Astrocyte (in vitro differentiated cells and primary cell): ENCODE measurements at regions not wholly inside any gene's neighbourhood (a gene's known extent, or its start where the extent isn't known, plus 50 kb on each side); places are given as distances from the start of the nearest gene placed in this dataset.

ENCODE experiments used
- DNase-seq: peaks from one replicate; pipeline ENCODE4 v3.0.0-alpha.2; 2010; ENCODE audit warnings: low read depth
- FAIRE-seq: peaks from 2 replicates; lab custom pipeline; 2011; peaks lifted over from hg19 to GRCh38; lab: Jason Lieb, UNC
- H2AFZ ChIP-seq: 2 replicates; pipeline ENCODE4 v1.6.0; 2012; ENCODE audit warnings: low read depth, low read length, inconsistent platforms
- H3K27ac ChIP-seq: 2 replicates; pipeline ENCODE4 v1.5.1; 2011; ENCODE audit warnings: low read depth, low read length, inconsistent platforms
- H3K27me3 ChIP-seq: 2 replicates; pipeline ENCODE4 v1.6.0; 2011; ENCODE audit warnings: low read length, inconsistent platforms; ENCODE audit not compliant: insufficient read depth
- H3K36me3 ChIP-seq: 2 replicates; pipeline ENCODE4 v1.5.1; 2011; ENCODE audit warnings: low read length, inconsistent platforms; ENCODE audit not compliant: insufficient read depth
- H3K4me1 ChIP-seq: 2 replicates; pipeline ENCODE4 v1.5.1; 2011; ENCODE audit warnings: low read length, inconsistent platforms; ENCODE audit not compliant: insufficient read depth
- H3K4me2 ChIP-seq: 2 replicates; pipeline ENCODE4 v1.6.0; 2012; ENCODE audit warnings: low read length, inconsistent platforms
- H3K4me3 ChIP-seq: 2 replicates; pipeline ENCODE4 v1.5.1; 2011; ENCODE audit warnings: low read depth, mild to moderate bottlenecking, low read length, inconsistent platforms; ENCODE audit not compliant: insufficient read depth
- H3K79me2 ChIP-seq: 2 replicates; pipeline ENCODE4 v1.6.0; 2012; ENCODE audit warnings: mild to moderate bottlenecking, low read length, inconsistent platforms; ENCODE audit not compliant: insufficient read depth
- H3K9ac ChIP-seq: 2 replicates; pipeline ENCODE4 v1.6.0; 2012; ENCODE audit warnings: mild to moderate bottlenecking, low read length, inconsistent platforms
- H3K9me3 ChIP-seq: 2 replicates; pipeline ENCODE4 v1.5.1; 2012; ENCODE audit warnings: low read depth, mild to moderate bottlenecking, low read length, inconsistent platforms; ENCODE audit not compliant: insufficient read depth
- H4K20me1 ChIP-seq: 2 replicates; pipeline ENCODE4 v1.6.0; 2012; ENCODE audit warnings: low read length, inconsistent platforms; ENCODE audit not compliant: insufficient read depth
- H3K27ac Mint-ChIP-seq: one replicate; pipeline ENCODE4 v1.8.0; 2021; ENCODE audit warnings: mild to moderate bottlenecking, mixed read lengths; ENCODE audit not compliant: unreplicated experiment
- H3K27me3 Mint-ChIP-seq: one replicate; pipeline ENCODE4 v1.8.0; 2021; ENCODE audit warnings: low read depth, mixed read lengths; ENCODE audit not compliant: unreplicated experiment
- H3K36me3 Mint-ChIP-seq: one replicate; pipeline ENCODE4 v1.8.0; 2021; ENCODE audit warnings: low read depth, mixed read lengths; ENCODE audit not compliant: unreplicated experiment
- H3K4me1 Mint-ChIP-seq: one replicate; pipeline ENCODE4 v1.8.0; 2021; ENCODE audit warnings: low read depth, mixed read lengths; ENCODE audit not compliant: unreplicated experiment
- H3K4me3 Mint-ChIP-seq: one replicate; pipeline ENCODE4 v1.8.0; 2021; ENCODE audit warnings: mild to moderate bottlenecking, moderate library complexity, mixed read lengths; ENCODE audit not compliant: unreplicated experiment
- H3K9me3 Mint-ChIP-seq: one replicate; pipeline ENCODE4 v1.8.0; 2021; ENCODE audit warnings: mild to moderate bottlenecking, mixed read lengths; ENCODE audit not compliant: unreplicated experiment
- EZH2 ChIP-seq: IDR thresholded peaks from 2 replicates; pipeline ENCODE4 v1.6.1; 2012; ENCODE audit warnings: mild to moderate bottlenecking, low read length, inconsistent platforms; ENCODE audit not compliant: insufficient read depth
- TF ChIP-seq, protein P1 (sequence below): IDR thresholded peaks from 2 replicates; pipeline ENCODE4 v1.5.1; 2011; ENCODE audit warnings: low read depth, mild to moderate bottlenecking, inconsistent platforms, low read length, moderate library complexity; ENCODE audit not compliant: insufficient read depth

DNA sequence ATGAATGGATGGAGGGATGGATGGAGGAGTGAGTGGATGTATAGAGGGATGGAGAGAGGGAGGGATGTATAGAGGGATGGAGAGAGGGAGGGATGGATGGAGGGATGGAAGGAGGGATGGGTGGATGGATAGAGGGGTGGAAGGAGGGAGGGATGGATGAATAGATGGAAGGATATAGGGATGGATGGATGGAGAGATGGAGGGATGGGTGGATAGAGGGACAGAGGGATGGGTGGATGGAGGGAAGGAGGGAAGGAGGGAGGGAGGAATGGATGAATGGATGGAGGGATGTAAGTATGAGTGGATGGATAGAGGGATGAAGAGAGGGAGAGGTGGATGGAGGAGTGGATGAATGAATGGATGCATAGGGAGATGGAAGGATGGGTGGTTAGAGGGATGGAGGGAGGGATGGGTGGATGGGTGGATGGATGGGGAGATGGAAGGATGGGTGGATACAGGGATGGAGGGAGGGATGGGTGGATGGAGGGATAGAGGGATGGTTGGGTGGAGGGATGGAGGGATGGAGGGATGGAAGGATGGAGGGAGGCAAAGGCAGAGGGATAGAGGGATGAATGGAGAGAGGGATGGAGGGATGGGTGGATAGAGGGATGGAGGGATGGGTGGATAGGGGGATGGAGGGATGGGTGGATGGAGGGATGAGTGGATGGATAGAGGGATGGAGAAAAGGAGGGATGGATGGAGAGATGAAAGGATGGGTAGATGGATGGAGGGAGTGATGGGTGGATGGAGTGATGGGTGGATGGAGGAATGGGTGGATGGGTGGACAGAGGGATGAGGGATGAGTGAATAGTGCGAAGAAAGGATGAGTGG lies 313.8 kb downstream of the UACA start:
- TF ChIP-seq, protein P1, sequence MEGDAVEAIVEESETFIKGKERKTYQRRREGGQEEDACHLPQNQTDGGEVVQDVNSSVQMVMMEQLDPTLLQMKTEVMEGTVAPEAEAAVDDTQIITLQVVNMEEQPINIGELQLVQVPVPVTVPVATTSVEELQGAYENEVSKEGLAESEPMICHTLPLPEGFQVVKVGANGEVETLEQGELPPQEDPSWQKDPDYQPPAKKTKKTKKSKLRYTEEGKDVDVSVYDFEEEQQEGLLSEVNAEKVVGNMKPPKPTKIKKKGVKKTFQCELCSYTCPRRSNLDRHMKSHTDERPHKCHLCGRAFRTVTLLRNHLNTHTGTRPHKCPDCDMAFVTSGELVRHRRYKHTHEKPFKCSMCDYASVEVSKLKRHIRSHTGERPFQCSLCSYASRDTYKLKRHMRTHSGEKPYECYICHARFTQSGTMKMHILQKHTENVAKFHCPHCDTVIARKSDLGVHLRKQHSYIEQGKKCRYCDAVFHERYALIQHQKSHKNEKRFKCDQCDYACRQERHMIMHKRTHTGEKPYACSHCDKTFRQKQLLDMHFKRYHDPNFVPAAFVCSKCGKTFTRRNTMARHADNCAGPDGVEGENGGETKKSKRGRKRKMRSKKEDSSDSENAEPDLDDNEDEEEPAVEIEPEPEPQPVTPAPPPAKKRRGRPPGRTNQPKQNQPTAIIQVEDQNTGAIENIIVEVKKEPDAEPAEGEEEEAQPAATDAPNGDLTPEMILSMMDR: no peak
- TF ChIP-seq EZH2: no peak
- no peak overlapping the region for H2AFZ ChIP-seq
- DNase-seq (no peak), FAIRE-seq (no peak)
- no peak overlapping the region for H3K27ac ChIP-seq
- H3K79me2 ChIP-seq: no peaks in the 10 kb centered on the region
- Mint-ChIP-seq H3K27ac (no peak overlapping the region), H3K36me3 (no peaks in the 10 kb centered on the region), H3K27me3 (peaks cover 72% of the 10 kb centered on the region), H3K4me1 (peaks cover 3% of the 10 kb centered on the region), H3K4me3 (no peak overlapping the region), H3K9me3 (peaks cover 6% of the 10 kb centered on the region)
- H3K27me3 ChIP-seq: peaks cover 40% of the 10 kb centered on the region
- no peaks in the 10 kb centered on the region for H3K9me3 ChIP-seq
- no peak overlapping the region for H3K4me3 ChIP-seq
- no peak overlapping the region for H3K9ac ChIP-seq
- H3K4me2 ChIP-seq: no peak overlapping the region
- H4K20me1 ChIP-seq: no peaks in the 10 kb centered on the region
- no peaks in the 10 kb centered on the region for H3K36me3 ChIP-seq
- H3K4me1 ChIP-seq: peaks cover 4% of the 10 kb centered on the region

DNA sequence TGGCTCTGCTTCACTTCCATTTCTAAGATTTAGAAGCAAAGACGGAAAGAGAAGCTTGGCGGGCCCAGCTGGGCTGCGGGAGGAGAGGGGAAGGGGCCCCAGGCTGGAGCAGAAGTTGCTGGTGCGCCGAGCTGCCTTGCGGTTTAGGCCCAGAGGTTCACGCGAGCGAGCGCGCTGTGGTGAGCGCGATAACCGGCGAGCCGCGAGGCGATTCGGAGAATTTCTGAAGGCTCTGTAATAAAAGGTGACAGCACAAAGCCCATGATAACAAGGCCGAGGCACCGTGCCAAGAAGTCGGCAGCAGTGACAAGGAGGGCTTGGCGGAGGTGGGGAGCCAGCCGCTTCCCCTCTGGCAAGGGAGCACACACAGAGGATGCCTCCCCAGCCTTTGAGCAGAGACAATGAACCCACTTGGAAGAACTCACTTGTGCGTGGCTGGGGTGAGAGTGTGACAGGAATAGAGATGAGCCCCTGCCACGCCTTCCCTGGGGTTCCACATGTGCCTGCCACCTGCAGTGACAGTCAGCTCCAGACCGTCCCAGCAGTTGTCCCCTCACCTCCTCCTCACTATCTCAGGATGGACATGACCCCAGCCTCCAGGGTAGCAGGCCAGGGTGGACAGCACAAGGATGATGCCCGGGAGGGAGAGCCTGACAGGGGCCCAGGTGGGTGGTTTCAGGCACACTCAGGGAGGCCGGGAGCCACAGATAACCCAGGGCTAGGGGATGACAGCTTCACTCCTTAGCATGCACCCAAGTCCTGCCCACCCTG lies 315.2 kb downstream of the UACA start:
- peak; percentile 8 for DNase-seq
- H3K27me3 ChIP-seq: peaks cover 54% of the 10 kb centered on the region
- no peaks in the 10 kb centered on the region for H3K9me3 ChIP-seq
- H3K27ac ChIP-seq: no peak overlapping the region
- H3K4me3 ChIP-seq: no peak overlapping the region
- no peak overlapping the region for H3K27ac Mint-ChIP-seq
- H3K9me3 Mint-ChIP-seq: peaks cover 6% of the 10 kb centered on the region
- H3K4me1 ChIP-seq: peaks cover 4% of the 10 kb centered on the region
- no peaks in the 10 kb centered on the region for H4K20me1 ChIP-seq
- TF ChIP-seq EZH2: no peak
- TF ChIP-seq, protein P1: no peak
- no peak overlapping the region for H3K9ac ChIP-seq
- peak overlapping the region; percentile 41 for H3K4me2 ChIP-seq
- no peaks in the 10 kb centered on the region for H3K36me3 ChIP-seq
- peaks cover 3% of the 10 kb centered on the region for H3K4me1 Mint-ChIP-seq
- H3K79me2 ChIP-seq: no peaks in the 10 kb centered on the region
- H2AFZ ChIP-seq: no peak overlapping the region
- peaks cover 76% of the 10 kb centered on the region for H3K27me3 Mint-ChIP-seq
- FAIRE-seq: no peak
- H3K4me3 Mint-ChIP-seq: no peak overlapping the region
- no peaks in the 10 kb centered on the region for H3K36me3 Mint-ChIP-seq
